ENCODE measurements at regions not wholly inside any gene's neighbourhood (a gene's known extent, or its start where the extent isn't known, plus 50 kb on each side); places are given as distances from the start of the nearest gene placed in this dataset.

DNA sequence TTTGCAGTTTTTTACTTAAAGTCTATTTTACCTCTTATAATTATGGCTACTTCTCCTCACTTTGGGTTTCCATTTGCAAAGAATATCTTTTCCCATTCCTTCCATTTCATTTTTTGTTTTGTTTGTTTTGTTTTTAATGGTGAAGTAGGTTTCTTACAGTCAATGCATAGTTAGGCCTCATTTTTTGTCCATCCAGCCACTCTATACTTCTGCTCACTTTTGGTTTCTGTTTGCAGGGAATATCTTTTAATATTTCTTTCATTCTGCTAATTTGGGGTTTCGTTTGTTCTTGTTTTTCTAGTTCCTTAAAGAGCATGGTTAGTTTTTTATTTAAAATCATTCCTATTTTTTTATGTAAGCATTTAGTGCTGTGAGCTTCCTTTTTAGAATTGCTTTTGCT, 339.4 kb downstream of the GRB14 start:
- no peak overlapping the region for H2AFZ ChIP-seq (replicated peaks; ENCODE audit: low read length, poor library complexity)
- no peak overlapping the region for H3K4me2 ChIP-seq (ENCODE audit: low read depth, low read length)
- no peaks in the 10 kb centered on the region for H3K9me3 ChIP-seq (ENCODE audit: control insufficient read depth, insufficient read depth, low read length)
- no peaks in the 10 kb centered on the region for H3K4me1 ChIP-seq (ENCODE audit: control insufficient read depth, insufficient read depth, low read length)
- no peak overlapping the region for H2BK15ac ChIP-seq (ENCODE audit: low read depth, low read length)
- H3K9ac ChIP-seq (ENCODE audit: low read depth, low read length), result no peak overlapping the region
- H2AK9ac ChIP-seq (replicated peaks; ENCODE audit: low read depth, low read length, poor library complexity), result no peak overlapping the region
- no peak overlapping the region for H3K4me3 ChIP-seq (ENCODE audit: insufficient read depth, low read depth, low read length)
- no peak for ATAC-seq (ENCODE audit: low read depth)
- H4K91ac ChIP-seq (ENCODE audit: insufficient read depth, low read depth, low read length), result no peak overlapping the region
- TF ChIP-seq CTCF (conservative IDR thresholded peaks at IDR 0.05; ENCODE audit: low read depth, low read length) (no peak), NFE2L2 (IDR thresholded peaks at IDR 0.05; ENCODE audit: low read depth, low read length) (no peak), MAFK (IDR thresholded peaks at IDR 0.05; ENCODE audit: low read depth, low read length) (no peak), ELK1 (IDR thresholded peaks at IDR 0.05; ENCODE audit: borderline replicate concordance, low read depth, low read length) (no peak), CHD1 (IDR thresholded peaks at IDR 0.05; ENCODE audit: low read depth, low read length) (no peak), RCOR1 (IDR thresholded peaks at IDR 0.05; ENCODE audit: insufficient replicate concordance, low read length) (no peak), FOS (IDR thresholded peaks at IDR 0.05; ENCODE audit: low read depth, low read length) (no peak), USF2 (IDR thresholded peaks at IDR 0.05; ENCODE audit: low read depth, low read length) (no peak), RFX5 (IDR thresholded peaks at IDR 0.05; ENCODE audit: low read depth, low read length) (no peak), CEBPB (IDR thresholded peaks at IDR 0.05; ENCODE audit: low read depth, low read length) (no peak), SMC3 (IDR thresholded peaks at IDR 0.05; ENCODE audit: low read depth, low read length) (no peak), MXI1 (IDR thresholded peaks at IDR 0.05; ENCODE audit: borderline replicate concordance, low read depth, low read length) (no peak), MAZ (IDR thresholded peaks at IDR 0.05; ENCODE audit: borderline replicate concordance, low read depth, low read length) (no peak), RAD21 (IDR thresholded peaks at IDR 0.05; ENCODE audit: low read length) (no peak), BHLHE40 (IDR thresholded peaks at IDR 0.05; ENCODE audit: low read depth, low read length) (no peak), POLR2A (IDR thresholded peaks at IDR 0.05; ENCODE audit: low read depth, low read length) (no peak)
- no peak overlapping the region for H2AK5ac ChIP-seq (ENCODE audit: low read depth, low read length)
- no peak overlapping the region for H3K4ac ChIP-seq (ENCODE audit: low read depth, low read length)
- ChIA-PET POLR2A (ENCODE audit: unreplicated experiment) (interaction anchor here (0.6 kb wide), 1 partner anchor 28 kb away, joined by 7 read pairs; no protein-coding TSS in a partner anchor), CTCF (no interaction called here)
- no peak overlapping the region for H3K14ac ChIP-seq (replicated peaks; ENCODE audit: low read depth, low read length)
- no peaks in the 10 kb centered on the region for H3K79me1 ChIP-seq (ENCODE audit: low read depth in 1 of 2, low read length in 2 of 2)
- no peaks in the 10 kb centered on the region for H3K36me3 ChIP-seq (ENCODE audit: control insufficient read depth, insufficient read depth, low read length)
- H3K56ac ChIP-seq (ENCODE audit: extremely low read depth, insufficient read depth, low read length), result no peak overlapping the region
- in situ Hi-C loops (cut with MboI; ENCODE audit: low sequenced_read_pairs), result no loop called here
- no peak overlapping the region for H2BK20ac ChIP-seq (ENCODE audit: low read depth, low read length)
- no TSS peak for BruUV-seq (replicated peaks)
- dilution Hi-C loops (cut with HindIII; ENCODE audit: low sequenced_read_pairs, unreplicated experiment), result no loop called here
- H4K8ac ChIP-seq (ENCODE audit: low read depth in 2 of 2, low read length in 2 of 2), result no peak overlapping the region
- no peak overlapping the region for H3K23ac ChIP-seq (ENCODE audit: low read depth, low read length)
- intact Hi-C loops (cut with micrococcal nuclease), result no loop called here
- no peak for DNase-seq
- H3K27ac ChIP-seq (ENCODE audit: insufficient read depth, low read length), result no peak overlapping the region
- no peak overlapping the region for H3K18ac ChIP-seq (ENCODE audit: low read depth, low read length)
- H3K9me1 ChIP-seq (ENCODE audit: insufficient read depth, low read length), result no peaks in the 10 kb centered on the region
- H3K27me3 ChIP-seq (ENCODE audit: control insufficient read depth, insufficient read depth, low read length), result no peaks in the 10 kb centered on the region
- no peak overlapping the region for H4K5ac ChIP-seq (ENCODE audit: low read depth, low read length)
- no CpG with 5 or more reads among the region's 1 CpG for WGBS, 2 experiments (ENCODE audit: extremely low coverage in 2 of 2, insufficient read length in 1 of 2)
- no peaks in the 10 kb centered on the region for H4K20me1 ChIP-seq (ENCODE audit: insufficient read depth, low read length)
- H2BK5ac ChIP-seq (ENCODE audit: low read depth, low read length, poor library complexity, severe bottlenecking), result no peak overlapping the region
- H2BK120ac ChIP-seq (ENCODE audit: low read depth, low read length), result no peak overlapping the region

All from IMR-90 (cell line).